ENCODE measurements at regions not wholly inside any gene's neighbourhood (a gene's known extent, or its start where the extent isn't known, plus 50 kb on each side); places are given as distances from the start of the nearest gene placed in this dataset.
"Not testable (repeated sequence)": the region's sequence is repeated elsewhere in the genome, so short reads cannot be mapped to it uniquely, and the experiment has no call there.

DNA sequence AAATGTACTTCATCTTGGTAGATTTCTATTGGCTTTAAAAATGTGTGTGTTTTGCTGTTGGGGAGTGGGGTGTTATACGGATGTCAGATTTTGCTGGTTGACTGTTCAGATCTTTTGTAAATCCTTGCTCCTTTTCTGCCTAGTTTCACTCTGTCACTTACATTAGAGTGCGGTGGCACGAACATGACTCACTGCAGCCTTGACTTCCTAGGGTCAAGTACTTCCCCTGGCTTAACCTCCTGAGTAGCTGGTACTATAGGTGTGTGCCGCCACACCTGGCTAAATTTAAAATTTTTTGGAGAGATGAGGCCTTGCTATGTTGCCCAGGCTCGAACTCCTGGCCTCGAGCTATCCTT is 54.0 kb downstream of the VPREB1 start:
- H3K27ac ChIP-seq (ENCODE audit: low read depth, low read length); H3K56ac ChIP-seq (replicated peaks; ENCODE audit: insufficient read length, low read depth, low read length); H2BK15ac ChIP-seq (ENCODE audit: low read length); H4K8ac ChIP-seq (ENCODE audit: extremely low read depth, insufficient read depth, low read length); H2BK20ac ChIP-seq (ENCODE audit: low read length); H4K5ac ChIP-seq (ENCODE audit: insufficient read length, low read depth, low read length); H4K20me1 ChIP-seq (replicated peaks in 1 of 2; ENCODE audit: control insufficient read depth in 1 of 2, insufficient read depth in 2 of 2, low read length in 2 of 2); H3K9ac ChIP-seq (replicated peaks in 1 of 4; ENCODE audit: extremely low read depth in 1 of 4, low read depth in 3 of 4, low read length in 3 of 4); H4K91ac ChIP-seq (replicated peaks; ENCODE audit: insufficient read length, low read length); H3K4me1 ChIP-seq (replicated peaks in 1 of 4; ENCODE audit: control insufficient read depth in 3 of 4, insufficient read depth in 4 of 4, low read length in 3 of 4); H3K36me3 ChIP-seq (ENCODE audit: control insufficient read depth in 2 of 4, insufficient read depth in 4 of 4, low read length in 3 of 4); H3K14ac ChIP-seq (ENCODE audit: insufficient read length); H3K79me1 ChIP-seq (ENCODE audit: low read depth, low read length); H3K9me3 ChIP-seq (ENCODE audit: insufficient read depth in 2 of 2, low read depth in 1 of 2, low read length in 1 of 2); FAIRE-seq; H3K18ac ChIP-seq (ENCODE audit: extremely low read depth, low read length); H2BK120ac ChIP-seq (replicated peaks; ENCODE audit: low read depth, low read length); POLR2A ChIA-PET (ENCODE audit: partially characterized antibody); H2BK5ac ChIP-seq (ENCODE audit: low read depth, low read length); CTCF ChIA-PET (ENCODE audit: partially characterized antibody); H3K27me3 ChIP-seq (replicated peaks in 1 of 4; ENCODE audit: control insufficient read depth in 3 of 4, extremely low read depth in 1 of 4, insufficient read depth in 3 of 4, low read length in 3 of 4); H2BK12ac ChIP-seq (ENCODE audit: low read depth, low read length); DNase-seq (ENCODE audit: low read depth in 1 of 2, low spot score in 2 of 2); H2AK5ac ChIP-seq (ENCODE audit: low read depth, low read length); H2AFZ ChIP-seq (ENCODE audit: low read length); H3K23ac ChIP-seq (ENCODE audit: insufficient read length); H3K23me2 ChIP-seq (ENCODE audit: low read depth, low read length); H3K4ac ChIP-seq (replicated peaks; ENCODE audit: insufficient read length, low read depth, low read length): not testable (repeated sequence)
- Histone ChIP-seq H3K4me2 (ENCODE audit: insufficient read depth in 1 of 2, low read depth in 2 of 2, low read length in 2 of 2) (peak overlapping the region; percentile 28 to 54; a peak in 3 of 4 replicates), H3K4me3 (ENCODE audit: extremely low read depth in 1 of 4, insufficient read depth in 2 of 4, low read depth in 3 of 4, low read length in 4 of 4) (peak overlapping the region; percentile 57 to 74 (median 64); a peak in 5 of 8 replicates), H3K79me2 (ENCODE audit: control insufficient read depth in 1 of 2, insufficient read depth in 2 of 2, low read length in 2 of 2) (peaks cover 0 to 17% of the 10 kb centered on the region in 2 experiments; a peak in 2 of 4 replicates)
- 67% methylated on average over 5 of the region's 6 CpGs; no CpG with 5 or more reads in 1 of the 2 experiments for WGBS, 2 experiments (ENCODE audit: extremely low coverage in 1 of 2, insufficient coverage in 1 of 2, insufficient read length in 1 of 2, insufficient replicate concordance in 2 of 2, low coverage in 1 of 2, low lambda C conversion rate in 2 of 2, missing lambda C conversion rate in 1 of 2)

DNA sequence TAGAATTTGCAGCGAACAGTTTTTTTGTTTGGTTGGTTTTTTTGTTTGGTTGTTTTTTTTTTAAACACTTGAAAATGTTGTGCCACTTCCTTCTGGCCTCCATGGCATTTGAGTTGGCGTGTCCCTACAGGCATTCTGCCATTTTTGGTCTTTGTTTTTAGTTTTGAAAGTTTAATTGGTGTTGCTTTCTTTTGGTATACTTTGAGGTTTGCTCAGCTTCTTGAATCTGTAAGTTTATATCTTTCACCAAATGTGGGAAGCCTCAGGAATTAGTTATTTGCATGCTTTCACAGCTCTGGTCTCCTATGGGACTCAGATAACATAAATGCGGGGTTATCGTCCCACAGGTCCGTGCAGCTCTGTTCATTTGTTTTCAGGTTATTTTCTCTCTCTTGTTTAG is 55.9 kb downstream of the VPREB1 start:
- POLR2A ChIA-PET (ENCODE audit: partially characterized antibody); H3K23me2 ChIP-seq (ENCODE audit: low read depth, low read length); H2BK120ac ChIP-seq (replicated peaks; ENCODE audit: low read depth, low read length); H3K9me3 ChIP-seq (ENCODE audit: insufficient read depth in 2 of 2, low read depth in 1 of 2, low read length in 1 of 2); H3K14ac ChIP-seq (ENCODE audit: insufficient read length); H2BK12ac ChIP-seq (ENCODE audit: low read depth, low read length); H3K27ac ChIP-seq (ENCODE audit: low read depth, low read length); H3K4me3 ChIP-seq (ENCODE audit: extremely low read depth in 1 of 4, insufficient read depth in 2 of 4, low read depth in 3 of 4, low read length in 4 of 4); H2BK15ac ChIP-seq (ENCODE audit: low read length); H4K8ac ChIP-seq (ENCODE audit: extremely low read depth, insufficient read depth, low read length); CTCF ChIA-PET (ENCODE audit: partially characterized antibody); H3K4ac ChIP-seq (replicated peaks; ENCODE audit: insufficient read length, low read depth, low read length); H2AK5ac ChIP-seq (ENCODE audit: low read depth, low read length); H4K5ac ChIP-seq (ENCODE audit: insufficient read length, low read depth, low read length); H3K23ac ChIP-seq (ENCODE audit: insufficient read length); H3K79me1 ChIP-seq (ENCODE audit: low read depth, low read length); H2AFZ ChIP-seq (ENCODE audit: low read length); H3K36me3 ChIP-seq (ENCODE audit: control insufficient read depth in 2 of 4, insufficient read depth in 4 of 4, low read length in 3 of 4); H3K56ac ChIP-seq (replicated peaks; ENCODE audit: insufficient read length, low read depth, low read length); H4K20me1 ChIP-seq (replicated peaks in 1 of 2; ENCODE audit: control insufficient read depth in 1 of 2, insufficient read depth in 2 of 2, low read length in 2 of 2); H3K18ac ChIP-seq (ENCODE audit: extremely low read depth, low read length); H3K4me2 ChIP-seq (ENCODE audit: insufficient read depth in 1 of 2, low read depth in 2 of 2, low read length in 2 of 2); H4K91ac ChIP-seq (replicated peaks; ENCODE audit: insufficient read length, low read length); H2BK5ac ChIP-seq (ENCODE audit: low read depth, low read length); FAIRE-seq; H3K9ac ChIP-seq (replicated peaks in 1 of 4; ENCODE audit: extremely low read depth in 1 of 4, low read depth in 3 of 4, low read length in 3 of 4); DNase-seq (ENCODE audit: low read depth in 1 of 2, low spot score in 2 of 2); H2BK20ac ChIP-seq (ENCODE audit: low read length); H3K4me1 ChIP-seq (replicated peaks in 1 of 4; ENCODE audit: control insufficient read depth in 3 of 4, insufficient read depth in 4 of 4, low read length in 3 of 4): not testable (repeated sequence)
- 94% methylated on average over 5 of the region's 5 CpGs; no CpG with 5 or more reads in 1 of the 2 experiments for WGBS, 2 experiments (ENCODE audit: extremely low coverage in 1 of 2, insufficient coverage in 1 of 2, insufficient read length in 1 of 2, insufficient replicate concordance in 2 of 2, low coverage in 1 of 2, low lambda C conversion rate in 2 of 2, missing lambda C conversion rate in 1 of 2)
- Histone ChIP-seq H3K79me2 (ENCODE audit: control insufficient read depth in 1 of 2, insufficient read depth in 2 of 2, low read length in 2 of 2) (peaks cover 0 to 17% of the 10 kb centered on the region in 2 experiments; a peak in 2 of 4 replicates), H3K27me3 (replicated peaks in 1 of 4; ENCODE audit: control insufficient read depth in 3 of 4, extremely low read depth in 1 of 4, insufficient read depth in 3 of 4, low read length in 3 of 4) (peaks cover 0 to 12% (median 3%) of the 10 kb centered on the region in 4 experiments; a peak in 2 of 7 replicates)

Measured in H1 (cell line).